Esophagus squamous epithelium (tissue), 5 donors: ENCODE measurements at regions not wholly inside any gene's neighbourhood (a gene's known extent, or its start where the extent isn't known, plus 50 kb on each side); places are given as distances from the start of the nearest gene placed in this dataset.

Source experiments
- DNase-seq: peaks from one replicate; lab custom pipeline; 2025; lab: John Stamatoyannopoulos, UW
- H3K27ac ChIP-seq, 4 donors: fragments of 200-600 bp; sonication (generic); one replicate each; pipeline ENCODE4 v1.5.1; 2016 to 2019; ENCODE audit warnings: mild to moderate bottlenecking in 1 of 4
- H3K27me3 ChIP-seq, 4 donors: fragments of 200-600 bp; sonication (generic); 1 replicate in 3 of 4; 2 replicates in 1 of 4; pipeline versions ENCODE4 v1.5.1 to v1.6.0; 2017 to 2021; ENCODE audit warnings: antibody characterized with exemption in 1 of 4
- H3K36me3 ChIP-seq, 3 donors: fragments of 200-600 bp; sonication (generic); one replicate each; pipeline ENCODE4 v1.5.1; 2016 to 2019
- H3K4me1 ChIP-seq, 3 donors: fragments of 200-600 bp; sonication (generic); one replicate each; pipeline ENCODE4 v1.5.1; 2017 to 2019
- H3K4me3 ChIP-seq, 4 donors: fragments of 200-600 bp; sonication (generic); 1 replicate in 3 of 4; 2 replicates in 1 of 4; pipeline ENCODE4 v1.5.1; 2016 to 2019; ENCODE audit warnings: mild to moderate bottlenecking in 2 of 4, moderate library complexity in 1 of 4
- H3K9me3 ChIP-seq, 3 donors: fragments of 200-600 bp; sonication (generic); one replicate each; pipeline ENCODE4 v1.5.1; 2016 to 2019
- POLR2A ChIP-seq, 4 donors: fragments of 450-650 bp; IDR thresholded peaks; one replicate each; pipeline ENCODE4 v1.6.1; 2017; ENCODE audit warnings: antibody characterized with exemption in 4 of 4, mild to moderate bottlenecking in 4 of 4, moderate library complexity in 3 of 4
- WGBS, 2 donors: methylation state at CpG; one replicate each; pipeline ENCODE4 v1.1.5; 2018; 5-methylcytosine and 5-hydroxymethylcytosine counted together
- intact Hi-C: fragments of 100-400 bp; cut with DNase I; formaldehyde crosslinking; loops from one replicate; pipeline ENCODE4 v1.15.0; 2022
- TF ChIP-seq, protein P1 (sequence below), 6 experiments: fragments of 450-650 bp in 4 of 6; fragments of 200-600 bp in 2 of 6; sonication (generic) in 2 of 6; IDR thresholded peaks; one replicate each; pipeline ENCODE4 v1.5.1; 2016 to 2019; ENCODE audit warnings: antibody characterized with exemption in 6 of 6, mild to moderate bottlenecking in 4 of 6, moderate library complexity in 4 of 6
- donor health status: DM: yes; HTN: yes; CAD: no.

GRCh38 chr15:48006031-48006511 is 114.7 kb upstream of the SLC24A5 start:
- no peak overlapping the region for H3K4me3 ChIP-seq
- WGBS, 2 donors = 45 to 69% methylated on average over 5 to 7 of the region's 7 CpGs
- H3K27ac ChIP-seq = no peak overlapping the region
- intact Hi-C loops = no loop called here
- no peaks in the 10 kb centered on the region for H3K36me3 ChIP-seq
- DNase-seq = no peak
- H3K27me3 ChIP-seq = no peaks in the 10 kb centered on the region
- TF ChIP-seq POLR2A (IDR thresholded peaks at IDR 0.05) = no peak
- TF ChIP-seq, protein P1, sequence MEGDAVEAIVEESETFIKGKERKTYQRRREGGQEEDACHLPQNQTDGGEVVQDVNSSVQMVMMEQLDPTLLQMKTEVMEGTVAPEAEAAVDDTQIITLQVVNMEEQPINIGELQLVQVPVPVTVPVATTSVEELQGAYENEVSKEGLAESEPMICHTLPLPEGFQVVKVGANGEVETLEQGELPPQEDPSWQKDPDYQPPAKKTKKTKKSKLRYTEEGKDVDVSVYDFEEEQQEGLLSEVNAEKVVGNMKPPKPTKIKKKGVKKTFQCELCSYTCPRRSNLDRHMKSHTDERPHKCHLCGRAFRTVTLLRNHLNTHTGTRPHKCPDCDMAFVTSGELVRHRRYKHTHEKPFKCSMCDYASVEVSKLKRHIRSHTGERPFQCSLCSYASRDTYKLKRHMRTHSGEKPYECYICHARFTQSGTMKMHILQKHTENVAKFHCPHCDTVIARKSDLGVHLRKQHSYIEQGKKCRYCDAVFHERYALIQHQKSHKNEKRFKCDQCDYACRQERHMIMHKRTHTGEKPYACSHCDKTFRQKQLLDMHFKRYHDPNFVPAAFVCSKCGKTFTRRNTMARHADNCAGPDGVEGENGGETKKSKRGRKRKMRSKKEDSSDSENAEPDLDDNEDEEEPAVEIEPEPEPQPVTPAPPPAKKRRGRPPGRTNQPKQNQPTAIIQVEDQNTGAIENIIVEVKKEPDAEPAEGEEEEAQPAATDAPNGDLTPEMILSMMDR (IDR thresholded peaks at IDR 0.05) = no peak
- H3K9me3 ChIP-seq = no peaks in the 10 kb centered on the region
- H3K4me1 ChIP-seq = no peaks in the 10 kb centered on the region

DNA sequence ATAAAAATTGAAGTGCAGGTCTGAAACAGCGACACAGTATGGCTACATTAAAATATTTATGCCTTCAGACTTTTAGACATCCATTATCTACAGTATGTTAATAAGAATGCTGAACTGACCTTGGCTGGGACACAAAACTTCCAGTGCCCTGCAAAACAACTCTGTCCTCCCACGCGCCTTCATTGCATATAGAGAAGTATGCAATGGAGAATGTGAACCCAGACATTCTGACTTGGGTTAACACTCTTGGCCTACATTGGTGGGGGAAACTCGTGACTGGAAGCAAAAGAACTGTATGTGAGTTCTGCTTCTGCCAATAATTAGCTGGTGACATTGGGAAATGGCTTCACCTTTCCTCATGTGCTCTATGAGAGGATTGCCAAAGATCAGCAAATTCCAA is 110.5 kb upstream of the SLC24A5 start:
- Histone ChIP-seq H3K4me3 (no peak overlapping the region), H3K27ac (no peak overlapping the region), H3K4me1 (no peaks in the 10 kb centered on the region), H3K27me3 (no peaks in the 10 kb centered on the region), H3K9me3 (no peaks in the 10 kb centered on the region), H3K36me3 (no peaks in the 10 kb centered on the region)
- no peak for TF ChIP-seq POLR2A (IDR thresholded peaks at IDR 0.05)
- TF ChIP-seq, protein P1 (IDR thresholded peaks at IDR 0.05) = no peak
- 75% methylated on average over 4 of the region's 4 CpGs for WGBS, 2 donors
- DNase-seq = no peak
- intact Hi-C loops = no loop called here

- H3K4me1 ChIP-seq = no peaks in the 10 kb centered on the region
- TF ChIP-seq POLR2A (IDR thresholded peaks at IDR 0.05) = no peak
- TF ChIP-seq, protein P1 (IDR thresholded peaks at IDR 0.05) = no peak
- no peak for DNase-seq
- no peaks in the 10 kb centered on the region for H3K9me3 ChIP-seq
- WGBS, 2 donors = 76 to 87% methylated on average over 3 of the region's 3 CpGs
- H3K27me3 ChIP-seq = no peaks in the 10 kb centered on the region
- intact Hi-C loops = no loop called here
- no peak overlapping the region for H3K4me3 ChIP-seq
- no peak overlapping the region for H3K27ac ChIP-seq
- H3K36me3 ChIP-seq = no peaks in the 10 kb centered on the region
These were observed 108.6 kb upstream of the SLC24A5 start for GRCh38 chr15:48012191-48012590.

- no peak for DNase-seq
- Histone ChIP-seq H3K4me1 (peaks cover 0 to 4% (median 0%) of the 10 kb centered on the region in 3 donors), H3K4me3 (no peak overlapping the region), H3K27me3 (no peaks in the 10 kb centered on the region), H3K9me3 (no peaks in the 10 kb centered on the region), H3K36me3 (no peaks in the 10 kb centered on the region), H3K27ac (no peak overlapping the region)
- no peak for TF ChIP-seq POLR2A (IDR thresholded peaks at IDR 0.05)
- TF ChIP-seq, protein P1 (IDR thresholded peaks at IDR 0.05) = no peak
- intact Hi-C loops = no loop called here
- WGBS, 2 donors = 65 to 85% methylated on average over 3 of the region's 3 CpGs
These were observed 103.9 kb upstream of the SLC24A5 start for GRCh38 chr15:48016865-48017264.

- intact Hi-C loops = no loop called here
- no peak for TF ChIP-seq POLR2A (IDR thresholded peaks at IDR 0.05)
- TF ChIP-seq, protein P1 (IDR thresholded peaks at IDR 0.05) = no peak
- H3K27me3 ChIP-seq = no peaks in the 10 kb centered on the region
These were observed 103.0 kb upstream of the SLC24A5 start for GRCh38 chr15:48017747-48018146.

More at GRCh38 chr15:48017747-48018146, 103.0 kb upstream of the SLC24A5 start:
- no peak for DNase-seq
- no peak overlapping the region for H3K4me3 ChIP-seq
- H3K36me3 ChIP-seq = no peaks in the 10 kb centered on the region
- WGBS, 2 donors = 25 to 61% methylated on average over 3 of the region's 3 CpGs
- no peak overlapping the region for H3K27ac ChIP-seq
- H3K4me1 ChIP-seq = peaks cover 0 to 4% (median 0%) of the 10 kb centered on the region in 3 donors
- H3K9me3 ChIP-seq = no peaks in the 10 kb centered on the region
